ENCODE measurements at regions not wholly inside any gene's neighbourhood (a gene's known extent, or its start where the extent isn't known, plus 50 kb on each side); places are given as distances from the start of the nearest gene placed in this dataset.

DNA sequence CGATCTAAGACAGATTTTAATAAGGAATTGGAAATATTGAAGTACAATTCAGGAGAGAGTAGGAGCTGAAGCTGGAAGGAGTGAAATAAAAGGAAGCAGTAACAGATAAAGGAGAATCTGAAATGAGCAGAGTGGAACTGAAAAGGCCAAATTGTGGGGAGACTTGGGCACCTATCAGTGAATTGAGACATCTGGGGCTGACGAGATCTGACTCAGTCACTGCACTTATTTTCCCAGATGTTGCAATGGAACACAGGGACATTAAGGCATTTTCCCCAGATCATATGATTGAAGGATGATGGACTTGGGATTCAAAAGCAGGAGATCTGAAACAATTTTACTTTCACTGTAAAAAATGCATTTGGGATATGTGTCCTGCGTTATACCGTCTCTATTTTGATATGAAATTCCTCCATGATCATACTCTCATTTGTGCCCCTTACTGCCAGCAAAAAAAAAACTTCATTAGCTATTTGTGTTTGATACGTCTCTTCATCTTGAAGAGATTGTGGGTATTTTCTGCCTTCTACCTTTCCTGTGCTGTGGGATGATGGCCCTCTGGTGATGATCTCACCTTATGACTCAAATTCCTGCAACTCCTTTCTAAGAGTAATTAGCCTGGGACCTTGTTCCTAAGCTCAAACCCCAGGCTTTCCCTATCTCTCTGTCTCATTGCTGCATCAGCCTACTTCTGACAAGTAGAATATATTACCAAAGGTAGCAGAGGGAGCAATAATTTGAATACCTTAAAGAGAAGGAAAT lies 278.5 kb upstream of the MAN1A1 start:
- no peak for DNase-seq

GRCh38 chr6:119626884-119627619 lies 277.5 kb upstream of the MAN1A1 start:
- no peak for DNase-seq

GRCh38 chr6:119620846-119621555 lies 271.4 kb upstream of the MAN1A1 start:
- no peak for DNase-seq

- no peak for DNase-seq
Observed at GRCh38 chr6:119614138-119614537, 264.6 kb upstream of the MAN1A1 start.

DNA sequence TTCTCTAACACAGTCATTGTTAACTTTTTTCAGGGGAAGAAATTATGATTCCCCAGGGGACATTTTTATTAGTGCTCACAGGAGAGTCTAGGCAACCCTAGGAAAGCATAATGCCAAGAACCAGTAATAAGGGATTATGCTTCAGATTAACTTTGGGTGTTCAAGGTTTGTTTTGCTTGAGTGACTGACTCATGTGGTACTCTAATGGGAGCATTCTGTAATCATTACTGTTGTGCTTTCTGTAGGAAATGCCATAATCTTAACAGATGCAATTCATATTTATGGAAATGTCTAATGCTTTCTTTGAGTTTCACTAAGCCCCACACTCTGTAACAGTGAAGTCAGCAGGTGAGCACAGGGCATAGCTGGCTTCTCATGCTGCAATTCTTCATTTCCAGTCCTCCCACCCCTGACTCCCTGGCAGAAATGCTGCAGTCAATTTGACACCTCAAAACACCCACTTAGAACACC lies 263.4 kb upstream of the MAN1A1 start:
- DNase-seq, result no peak

- DNase-seq, result no peak
Observed at GRCh38 chr6:119612176-119612891, 262.8 kb upstream of the MAN1A1 start.

DNA sequence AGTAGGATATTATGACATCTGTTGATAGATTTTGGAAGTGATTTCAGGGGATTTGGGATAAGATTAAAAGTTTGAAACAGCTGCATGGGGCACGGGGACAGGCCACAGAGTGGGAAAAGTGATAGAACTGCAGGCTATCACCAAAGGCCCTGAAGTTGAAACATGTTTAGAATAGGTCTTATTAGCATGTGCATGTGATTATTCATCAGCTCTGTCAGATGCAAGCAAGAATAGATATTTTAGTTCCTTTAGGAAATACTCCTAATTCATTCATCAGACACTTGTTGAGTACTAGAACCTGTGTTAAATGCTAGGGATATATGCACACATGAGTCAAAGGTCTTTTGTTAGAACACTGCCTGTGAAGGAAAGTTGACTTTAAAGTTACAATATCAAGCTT lies 261.2 kb upstream of the MAN1A1 start:
- DNase-seq, result no peak

DNA sequence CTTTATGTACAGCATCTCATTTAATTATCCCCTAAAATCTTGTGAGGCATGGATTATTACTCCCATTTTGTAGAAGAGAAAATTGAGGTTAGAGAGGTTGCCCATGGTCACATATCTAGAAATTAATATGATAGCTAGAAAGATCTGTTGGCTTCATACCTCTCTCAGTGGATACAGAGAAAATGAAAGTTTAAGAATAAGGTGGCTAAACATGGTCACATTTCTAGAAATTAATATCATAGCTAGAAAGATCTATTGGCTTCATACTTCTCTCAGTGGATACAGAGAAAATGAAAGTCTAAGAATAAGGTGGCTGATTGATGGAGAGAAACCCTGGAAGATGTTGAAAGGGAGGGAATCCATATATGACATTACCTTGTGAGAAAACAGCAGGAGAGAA lies 260.7 kb upstream of the MAN1A1 start:
- no peak for DNase-seq

DNA sequence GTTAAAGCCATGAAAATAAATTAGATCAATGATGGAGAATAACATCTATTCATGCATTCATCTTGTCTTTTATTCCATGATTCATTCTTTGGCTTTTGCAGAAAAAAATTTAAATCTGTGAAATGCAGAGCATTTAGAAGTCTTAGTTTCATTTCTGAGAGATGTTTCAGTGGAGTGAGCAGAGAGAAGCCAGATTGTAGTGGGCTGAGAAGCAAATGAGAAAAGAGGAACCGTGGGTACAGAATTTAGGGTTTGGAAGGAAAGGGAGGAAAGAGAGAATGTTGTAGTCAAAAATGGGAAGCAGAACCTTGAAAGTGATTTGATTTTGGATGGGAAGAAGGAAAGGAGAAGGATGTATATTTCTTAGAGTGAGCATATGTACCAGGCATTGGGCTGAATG lies 260.3 kb upstream of the MAN1A1 start:
- DNase-seq, result no peak

GRCh38 chr6:119608994-119609393 lies 259.4 kb upstream of the MAN1A1 start:
- no peak for DNase-seq

DNA sequence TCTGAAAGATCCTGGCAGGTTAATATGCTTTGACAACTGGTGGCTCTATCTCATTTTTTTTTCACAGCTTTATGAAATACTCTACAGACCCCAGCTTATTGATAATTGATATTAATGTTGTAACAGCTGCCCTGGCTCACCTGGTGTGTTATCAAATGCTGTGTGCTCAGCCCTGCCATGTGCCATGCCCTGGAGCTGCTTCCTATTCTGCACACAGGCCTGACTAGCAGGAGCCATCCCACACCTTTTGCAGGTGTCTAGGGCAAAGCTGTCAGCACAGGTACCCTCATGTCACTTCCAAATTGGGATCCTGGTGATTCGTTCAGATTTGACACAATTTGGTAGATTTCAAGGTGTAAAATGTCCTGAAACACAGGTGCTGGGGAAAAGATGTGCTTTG lies 254.6 kb upstream of the MAN1A1 start:
- no peak for DNase-seq

DNA sequence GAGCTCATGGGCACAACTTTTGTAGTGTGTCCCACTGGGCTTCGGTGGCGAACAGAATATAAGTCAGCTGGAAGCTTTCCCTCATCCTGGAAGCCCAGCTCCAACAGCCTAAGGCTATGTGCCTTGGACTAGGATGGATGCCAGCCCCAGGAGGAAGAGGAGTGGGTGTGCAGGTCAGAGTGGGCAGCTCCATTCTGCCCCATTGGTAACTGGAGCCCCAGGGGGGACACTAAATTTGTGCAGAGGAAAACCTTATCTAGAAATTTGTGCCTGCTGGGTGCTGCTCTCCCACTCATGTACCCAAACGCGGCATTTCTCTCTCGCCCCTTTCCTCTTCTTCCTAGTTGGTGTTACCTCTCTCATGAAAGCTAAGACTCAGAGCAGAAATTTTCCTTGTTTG lies 253.9 kb upstream of the MAN1A1 start:
- DNase-seq, result no peak

- DNase-seq, result no peak
Observed at GRCh38 chr6:119602215-119603178, 252.9 kb upstream of the MAN1A1 start.

GRCh38 chr6:119598883-119599282 lies 249.3 kb upstream of the MAN1A1 start:
- no peak for DNase-seq

- no peak for DNase-seq
Observed at GRCh38 chr6:119594907-119595306, 245.3 kb upstream of the MAN1A1 start.

- no peak for DNase-seq
Observed at GRCh38 chr6:119591235-119591634, 241.7 kb upstream of the MAN1A1 start.

- no peak for DNase-seq
Observed at GRCh38 chr6:119590066-119590465, 240.5 kb upstream of the MAN1A1 start.

GRCh38 chr6:119587537-119587936 lies 238.0 kb upstream of the MAN1A1 start:
- DNase-seq, result no peak

- no peak for DNase-seq
Observed at GRCh38 chr6:119586250-119586882, 236.8 kb upstream of the MAN1A1 start.

GRCh38 chr6:119584088-119584487 lies 234.5 kb upstream of the MAN1A1 start:
- DNase-seq, result no peak

DNA sequence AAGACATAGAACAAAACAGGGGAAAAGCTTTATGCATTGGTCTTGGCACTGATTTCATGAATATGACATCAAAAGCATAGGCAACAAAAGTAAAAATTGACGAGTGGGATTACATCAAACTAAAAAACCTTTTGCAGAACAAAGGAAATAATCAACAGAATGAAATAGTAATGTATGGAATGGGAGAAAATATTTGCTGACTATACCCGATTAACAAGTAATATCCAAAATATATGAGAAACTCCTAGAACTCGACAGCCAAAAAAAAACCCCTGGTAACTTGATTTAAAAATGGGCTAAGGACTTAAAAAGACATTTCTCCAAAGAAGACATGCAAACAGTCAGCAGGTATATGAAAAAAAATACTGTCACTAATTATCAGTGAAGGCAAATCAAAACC lies 231.7 kb upstream of the MAN1A1 start:
- no peak for DNase-seq
